Mesodermal cell (in vitro differentiated cells): ENCODE measurements at regions not wholly inside any gene's neighbourhood (a gene's known extent, or its start where the extent isn't known, plus 50 kb on each side); places are given as distances from the start of the nearest gene placed in this dataset.

Source experiments
- H3K27ac ChIP-seq: 2 replicates; pipeline ENCODE4 v1.7.0; 2013; ENCODE audit warnings: mild to moderate bottlenecking, low read depth, low read length, moderate library complexity; ENCODE audit not compliant: severe bottlenecking
- H3K36me3 ChIP-seq: 2 replicates; pipeline ENCODE4 v1.7.1; 2013; ENCODE audit warnings: mild to moderate bottlenecking, low read length, moderate library complexity; ENCODE audit not compliant: control insufficient read depth, insufficient read depth
- H3K4me1 ChIP-seq: one replicate; pipeline ENCODE4 v1.7.1; 2013; ENCODE audit warnings: mild to moderate bottlenecking, low read length; ENCODE audit not compliant: insufficient read depth, control insufficient read depth, poor library complexity, severe bottlenecking
- H3K4me3 ChIP-seq: 2 replicates; pipeline ENCODE4 v1.7.0; 2013; ENCODE audit warnings: low read length, control low read depth, mild to moderate bottlenecking; ENCODE audit not compliant: insufficient read depth, poor library complexity, severe bottlenecking; ENCODE audit errors: extremely low read depth
- H3K9me3 ChIP-seq: 2 replicates; pipeline ENCODE4 v1.7.1; 2013; ENCODE audit warnings: mild to moderate bottlenecking, low read length, moderate library complexity; ENCODE audit not compliant: control insufficient read depth
- WGBS, 2 experiments: methylation state at CpG; one replicate each; pipeline ENCODE4 v1.1.5; 2013; ENCODE audit warnings: missing lambda C conversion rate in 2 of 2; ENCODE audit not compliant: insufficient coverage in 2 of 2; 5-methylcytosine and 5-hydroxymethylcytosine counted together

DNA sequence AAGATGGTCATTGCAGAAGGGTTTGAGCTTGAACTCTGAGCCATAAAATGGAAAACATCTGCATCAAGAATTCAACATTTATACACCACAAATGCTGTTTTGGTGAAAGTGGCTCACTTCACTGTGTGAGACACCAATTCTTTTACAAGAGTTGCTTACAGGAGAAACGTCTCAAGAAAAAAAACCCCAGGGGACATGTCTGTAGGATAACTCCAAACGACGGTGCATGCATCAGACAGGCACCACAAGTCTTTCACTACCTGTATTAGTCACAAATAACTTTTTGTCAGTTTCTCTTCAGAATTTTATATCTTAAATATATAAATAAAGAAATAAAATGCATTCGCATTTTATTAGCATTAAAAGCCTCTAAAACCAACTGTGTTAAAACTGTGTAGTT is 164.3 kb downstream of the EFHB start:
- H3K36me3 ChIP-seq = no peaks in the 10 kb centered on the region
- no peaks in the 10 kb centered on the region for H3K4me1 ChIP-seq
- H3K9me3 ChIP-seq = no peaks in the 10 kb centered on the region
- WGBS, 2 experiments = 67 to 100% methylated on average over 1 of the region's 4 CpGs
- H3K4me3 ChIP-seq = no peak overlapping the region
- no peak overlapping the region for H3K27ac ChIP-seq

DNA sequence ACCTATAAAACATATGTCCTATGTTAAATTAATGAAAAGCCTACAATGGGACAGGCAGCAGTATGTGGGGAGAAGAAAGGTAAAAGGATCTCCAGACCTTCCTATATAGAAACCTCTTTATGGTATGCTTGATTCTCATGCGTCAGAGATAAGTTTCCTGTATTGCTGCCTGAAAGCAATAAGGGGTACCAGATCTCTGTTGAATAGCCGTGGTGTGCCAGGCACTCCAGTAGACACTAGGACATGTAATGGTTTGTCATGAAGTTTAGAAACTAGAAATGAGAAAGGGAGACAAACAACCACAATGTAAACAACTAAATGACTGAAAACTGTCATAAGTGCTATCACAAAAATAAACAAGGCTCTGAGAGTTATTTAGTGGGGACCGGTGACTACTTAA is 168.1 kb downstream of the EFHB start:
- H3K4me3 ChIP-seq = no peak overlapping the region

DNA sequence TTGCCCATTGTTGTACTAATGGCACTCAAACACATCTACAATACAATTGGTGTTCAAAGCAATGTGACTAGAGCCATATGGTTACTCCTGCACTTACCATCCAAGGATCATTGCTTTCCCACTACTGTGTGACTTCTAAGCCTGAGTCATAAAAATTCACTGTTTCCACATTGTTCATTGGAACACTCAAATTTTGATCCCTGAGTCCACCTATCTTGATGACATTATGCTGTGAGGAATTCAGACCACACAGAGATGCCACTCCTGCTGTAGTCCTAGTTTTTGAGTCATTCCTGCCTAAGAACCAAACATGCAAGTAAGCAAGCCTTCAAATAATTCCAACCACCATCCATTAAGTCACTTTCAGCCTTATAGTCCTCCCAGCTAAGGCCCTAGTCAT is 176.2 kb downstream of the EFHB start:
- no peak overlapping the region for H3K4me3 ChIP-seq
- H3K4me1 ChIP-seq = peaks cover 2% of the 10 kb centered on the region
- no peaks in the 10 kb centered on the region for H3K36me3 ChIP-seq
- H3K9me3 ChIP-seq = no peaks in the 10 kb centered on the region
- H3K27ac ChIP-seq = no peak overlapping the region

More for the DNA sequence above, 168.1 kb downstream of the EFHB start:
- WGBS, 2 experiments = 78 to 100% methylated on average over 2 of the region's 3 CpGs
- Histone ChIP-seq H3K36me3 (no peaks in the 10 kb centered on the region), H3K4me1 (no peaks in the 10 kb centered on the region), H3K9me3 (no peaks in the 10 kb centered on the region), H3K27ac (no peak overlapping the region)

DNA sequence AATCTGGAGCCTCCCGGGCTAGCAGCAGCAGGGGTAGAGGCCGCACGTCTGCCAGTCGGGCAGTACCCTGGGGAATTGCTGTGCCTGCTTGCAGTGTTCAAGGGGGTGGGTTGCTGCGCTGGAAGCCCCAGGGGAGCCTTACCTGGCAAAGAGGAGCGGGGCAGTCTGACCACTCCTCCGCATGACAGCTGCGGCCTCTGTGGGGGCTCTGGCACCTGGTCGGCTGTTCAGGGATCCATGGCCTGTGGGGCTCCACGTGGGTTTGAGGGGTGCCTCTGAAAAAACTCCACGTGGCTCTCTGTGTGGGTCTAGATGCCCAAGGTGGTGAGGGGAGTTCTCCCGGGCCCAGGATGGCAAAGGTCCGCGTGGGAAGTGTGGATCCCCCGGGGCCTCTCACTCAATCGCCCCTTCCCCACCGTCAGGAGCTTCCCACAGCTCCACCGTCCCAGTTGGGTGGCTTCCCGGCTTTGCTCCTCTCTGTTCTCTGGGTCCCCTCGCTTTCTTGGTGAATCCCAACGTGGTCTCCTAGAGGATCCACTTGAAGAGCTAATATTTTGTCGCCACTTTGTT is 184.5 kb downstream of the EFHB start:
- Histone ChIP-seq H3K4me1 (no peaks in the 10 kb centered on the region), H3K27ac (no peak overlapping the region), H3K4me3 (no peak overlapping the region), H3K9me3 (no peaks in the 10 kb centered on the region), H3K36me3 (no peaks in the 10 kb centered on the region)
- 90 to 93% methylated on average over 19 to 21 of the region's 22 CpGs for WGBS, 2 experiments

DNA sequence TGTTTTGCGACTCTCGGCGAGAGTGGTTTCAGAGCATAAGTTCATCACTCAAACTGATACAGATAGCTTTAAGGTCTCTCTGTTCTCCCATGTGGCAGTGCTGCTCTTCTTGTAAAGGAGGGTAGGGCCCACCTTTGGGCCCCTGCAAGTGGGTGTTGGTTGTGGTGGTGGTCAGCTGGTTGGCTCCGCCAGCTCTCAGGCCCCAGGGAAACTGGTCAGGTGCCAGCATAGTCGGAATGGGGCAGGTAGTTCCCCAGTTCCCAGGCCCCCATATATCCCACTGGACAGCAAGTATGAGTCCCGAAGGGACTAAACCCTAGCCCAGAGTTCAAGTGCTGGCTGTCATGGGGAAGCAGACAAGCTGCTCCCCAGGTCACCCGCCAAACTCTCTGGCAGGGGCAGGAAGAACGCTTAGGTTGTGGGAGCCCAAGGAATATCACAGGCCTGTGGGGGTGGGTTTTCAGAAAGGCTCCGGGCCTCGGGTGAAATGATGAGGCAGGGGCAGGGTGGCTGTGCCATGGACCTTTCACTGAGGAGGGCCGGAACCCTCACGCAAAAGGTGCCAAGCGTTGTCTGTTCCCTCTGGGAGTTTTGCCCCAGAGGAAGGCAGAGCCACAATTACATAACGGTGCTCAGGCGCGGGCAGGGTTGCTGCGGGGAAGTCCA is 185.1 kb downstream of the EFHB start:
- no peaks in the 10 kb centered on the region for H3K9me3 ChIP-seq
- H3K27ac ChIP-seq = no peak overlapping the region
- 91 to 95% methylated on average over 13 of the region's 17 CpGs for WGBS, 2 experiments

DNA sequence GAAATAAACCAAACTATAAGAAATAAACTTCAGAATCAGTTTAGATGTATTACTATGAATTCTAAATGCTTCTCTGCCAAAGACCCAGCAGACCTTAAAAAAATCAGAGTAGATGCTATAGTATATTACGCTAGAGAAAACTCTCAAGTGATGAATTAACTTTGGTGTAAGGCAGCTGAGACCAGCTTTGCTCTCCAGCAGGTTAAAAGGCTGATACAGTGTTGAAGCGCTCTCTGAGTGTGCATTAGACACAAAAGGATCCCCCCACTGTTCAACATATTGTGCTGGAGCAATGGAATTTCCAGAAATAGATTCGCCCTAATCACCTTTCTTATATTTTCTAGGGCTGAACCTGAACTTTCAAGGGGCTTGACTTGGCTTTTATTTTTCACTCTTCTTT is 190.0 kb downstream of the EFHB start:
- Histone ChIP-seq H3K27ac (no peak overlapping the region), H3K4me1 (no peaks in the 10 kb centered on the region), H3K9me3 (no peaks in the 10 kb centered on the region), H3K36me3 (no peaks in the 10 kb centered on the region), H3K4me3 (no peak overlapping the region)
- WGBS, 2 experiments = 76 to 84% methylated on average over 3 of the region's 3 CpGs

More for the DNA sequence above, 185.1 kb downstream of the EFHB start:
- H3K4me1 ChIP-seq = no peaks in the 10 kb centered on the region
- no peak overlapping the region for H3K4me3 ChIP-seq
- no peaks in the 10 kb centered on the region for H3K36me3 ChIP-seq

DNA sequence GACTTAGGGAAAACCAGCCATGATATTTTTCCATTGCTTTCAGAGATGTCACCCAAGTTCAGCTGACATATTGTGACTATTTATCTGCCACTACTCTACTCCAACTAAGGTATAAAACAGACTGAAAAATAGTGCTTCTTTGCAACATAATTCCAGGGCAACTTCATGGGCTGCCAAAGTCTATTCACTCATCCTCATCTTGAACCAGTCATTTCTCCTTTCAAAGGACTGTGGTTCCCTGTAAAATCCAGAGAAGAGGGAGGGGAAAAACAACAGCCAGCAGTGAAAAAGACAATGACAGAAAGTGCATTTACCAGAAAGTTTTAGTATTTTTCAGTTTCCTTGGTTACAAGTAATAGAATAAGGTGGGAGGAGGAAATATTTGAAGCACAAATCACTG is 191.1 kb downstream of the EFHB start:
- Histone ChIP-seq H3K36me3 (no peaks in the 10 kb centered on the region), H3K9me3 (no peaks in the 10 kb centered on the region), H3K4me3 (no peak overlapping the region), H3K4me1 (no peaks in the 10 kb centered on the region), H3K27ac (no peak overlapping the region)

DNA sequence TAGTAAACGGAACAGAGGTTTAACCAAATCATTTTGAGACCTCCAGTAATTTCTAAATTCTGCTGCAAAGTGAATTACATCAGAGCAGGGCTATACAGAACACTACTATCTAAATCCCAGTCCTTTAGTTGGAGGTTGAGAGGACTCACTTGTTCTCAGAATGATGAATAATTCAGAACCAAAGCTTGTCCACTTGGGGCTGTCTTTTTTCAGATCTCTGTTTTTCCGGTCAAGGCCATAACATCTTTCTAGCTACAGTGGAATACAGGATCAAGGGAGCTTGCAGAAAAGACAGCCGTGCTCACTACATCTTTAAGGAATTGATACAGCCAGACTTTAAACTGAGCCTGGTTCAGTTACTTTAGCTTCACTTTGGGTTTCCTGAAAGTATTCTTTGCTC is 194.5 kb downstream of the EFHB start:
- no peak overlapping the region for H3K4me3 ChIP-seq
- H3K36me3 ChIP-seq = no peaks in the 10 kb centered on the region
- no peaks in the 10 kb centered on the region for H3K4me1 ChIP-seq
- H3K27ac ChIP-seq = no peak overlapping the region
- no peaks in the 10 kb centered on the region for H3K9me3 ChIP-seq
- WGBS, 2 experiments = 96 to 100% methylated on average over 2 of the region's 3 CpGs

DNA sequence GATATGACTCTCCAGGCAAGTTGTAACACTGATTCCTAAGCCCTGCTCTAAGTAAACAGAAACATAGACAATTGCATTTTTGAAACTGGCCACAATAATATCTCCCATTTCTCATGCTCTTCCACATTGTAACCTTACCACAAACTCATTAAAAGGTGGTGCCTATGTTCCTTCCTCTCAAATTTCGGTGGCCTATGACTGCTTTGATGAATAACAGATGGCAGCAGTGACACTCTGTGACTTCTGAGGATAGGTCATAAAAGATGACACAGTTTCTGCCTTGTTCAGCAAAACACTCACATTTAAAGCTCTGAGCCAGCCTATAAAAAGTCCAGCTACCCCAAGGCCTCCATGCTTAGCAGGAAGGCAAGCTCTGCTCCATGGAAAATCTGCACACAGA is 195.2 kb downstream of the EFHB start:
- Histone ChIP-seq H3K4me1 (no peaks in the 10 kb centered on the region), H3K4me3 (no peak overlapping the region), H3K9me3 (no peaks in the 10 kb centered on the region), H3K27ac (no peak overlapping the region), H3K36me3 (no peaks in the 10 kb centered on the region)
- 80 to 100% methylated on average over 1 of the region's 1 CpG for WGBS, 2 experiments

DNA sequence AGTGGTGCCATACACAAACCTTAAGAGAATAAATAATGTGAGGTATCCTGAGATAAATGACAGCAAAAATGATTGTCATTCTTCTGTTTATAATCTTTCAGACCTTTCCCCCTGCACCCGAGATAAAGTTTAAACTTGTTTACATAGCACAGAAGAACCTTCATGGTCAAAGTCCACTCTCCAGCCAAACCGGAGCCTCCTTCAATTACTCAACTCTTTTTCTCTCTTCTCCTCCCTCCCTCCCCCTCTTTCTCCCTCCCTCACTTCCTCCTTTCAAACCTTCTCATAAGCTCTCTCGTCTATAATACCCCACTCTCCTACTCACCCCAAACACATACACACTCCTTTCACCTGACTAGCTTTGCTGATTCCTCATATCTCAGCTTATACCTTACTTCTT is 198.9 kb downstream of the EFHB start:
- no peaks in the 10 kb centered on the region for H3K36me3 ChIP-seq
- H3K4me3 ChIP-seq = no peak overlapping the region
- no peaks in the 10 kb centered on the region for H3K4me1 ChIP-seq
- WGBS, 2 experiments = 73 to 85% methylated on average over 3 of the region's 3 CpGs
- H3K9me3 ChIP-seq = no peaks in the 10 kb centered on the region
- no peak overlapping the region for H3K27ac ChIP-seq

DNA sequence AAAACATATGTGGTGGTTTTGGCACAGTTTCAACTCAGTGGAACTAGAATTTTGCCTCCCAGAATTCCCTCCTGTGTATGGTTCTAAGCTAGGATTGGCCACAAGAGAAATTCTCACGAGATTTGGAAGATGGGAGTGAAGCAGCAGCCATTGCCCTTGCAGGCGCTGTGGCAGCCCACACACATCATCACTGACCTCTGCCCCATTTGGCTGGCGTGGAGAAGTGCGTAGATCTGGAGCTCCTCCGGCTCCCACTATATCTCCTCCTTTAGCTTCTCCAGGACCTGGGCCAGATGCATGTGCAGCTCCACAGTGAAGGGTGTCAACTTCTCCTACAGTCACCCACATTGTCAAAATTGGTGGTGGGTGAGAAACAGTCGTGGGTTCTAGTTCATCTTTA is 199.6 kb downstream of the EFHB start:
- WGBS, 2 experiments = 90 to 96% methylated on average over 2 to 3 of the region's 6 CpGs
- Histone ChIP-seq H3K36me3 (no peaks in the 10 kb centered on the region), H3K9me3 (no peaks in the 10 kb centered on the region), H3K4me3 (no peak overlapping the region), H3K27ac (no peak overlapping the region), H3K4me1 (no peaks in the 10 kb centered on the region)
